ENCODE measurements at regions not wholly inside any gene's neighbourhood (a gene's known extent, or its start where the extent isn't known, plus 50 kb on each side); places are given as distances from the start of the nearest gene placed in this dataset.

GRCh38 chr4:155434904-155435303 is 58.1 kb upstream of the MAP9 start:
- TF ChIP-seq CTCF (IDR thresholded peaks at IDR 0.05; ENCODE audit: insufficient read depth, low read length), result no peak
- TF ChIP-seq POLR2AphosphoS5 (IDR thresholded peaks at IDR 0.05; ENCODE audit: low read depth), result no peak
- no peak for TF ChIP-seq REST (IDR thresholded peaks at IDR 0.05; ENCODE audit: insufficient replicate concordance, low read depth)
